ENCODE measurements at regions not wholly inside any gene's neighbourhood (a gene's known extent, or its start where the extent isn't known, plus 50 kb on each side); places are given as distances from the start of the nearest gene placed in this dataset.

GRCh38 chr18:45156946-45157345 is 458.3 kb upstream of the SLC14A2 start:
- no peak overlapping the region for H3K9ac ChIP-seq (ENCODE audit: control insufficient read depth, extremely low read depth, insufficient read depth, low read length)
- TF ChIP-seq CTCF (optimal IDR thresholded peaks at IDR 0.05 in 1 of 3, IDR thresholded peaks at IDR 0.05 in 1 of 3, conservative IDR thresholded peaks at IDR 0.05 in 1 of 3; ENCODE audit: extremely low read depth in 1 of 3, insufficient read depth in 2 of 3, low read length in 3 of 3), result no peak
- no peaks in the 10 kb centered on the region for H3K9me3 ChIP-seq (ENCODE audit: control insufficient read depth, low read depth, low read length)
- no peaks in the 10 kb centered on the region for H3K27me3 ChIP-seq (ENCODE audit: control insufficient read depth, extremely low read depth, insufficient read depth, low read length)
- no peak overlapping the region for H3K27ac ChIP-seq (ENCODE audit: control insufficient read depth, insufficient read depth, low read length)
- no peak overlapping the region for H3K4me2 ChIP-seq (ENCODE audit: control insufficient read depth, extremely low read depth, insufficient read depth, low read depth, low read length)
- H3K4me3 ChIP-seq (ENCODE audit: control insufficient read depth in 2 of 3, extremely low read depth in 1 of 3, insufficient read depth in 2 of 3, low read depth in 1 of 3, low read length in 3 of 3), result no peak overlapping the region
- H3K36me3 ChIP-seq (ENCODE audit: control insufficient read depth in 2 of 2, extremely low read depth in 1 of 2, insufficient read depth in 2 of 2, low read length in 2 of 2), result no peaks in the 10 kb centered on the region
- H3K4me1 ChIP-seq (ENCODE audit: control insufficient read depth, extremely low read depth, insufficient read depth, low read length), result no peaks in the 10 kb centered on the region
- no peaks in the 10 kb centered on the region for H4K20me1 ChIP-seq (ENCODE audit: control insufficient read depth, extremely low read depth, insufficient read depth, low read length)
- FAIRE-seq (no peak), DNase-seq (ENCODE audit: low read depth, low spot score) (no peak)
- dilution Hi-C loops (cut with MboI; ENCODE audit: extremely low pct_ligation_motif_present, low sequenced_read_pairs), result no loop called here
- H3K9me1 ChIP-seq (ENCODE audit: control insufficient read depth, extremely low read depth, insufficient read depth, low read length), result no peaks in the 10 kb centered on the region
- no peak overlapping the region for H2AFZ ChIP-seq (ENCODE audit: control insufficient read depth, low read length)
- H3K79me2 ChIP-seq (ENCODE audit: control insufficient read depth, insufficient read depth, low read length), result no peaks in the 10 kb centered on the region

GRCh38 chr18:45157576-45157975 is 457.7 kb upstream of the SLC14A2 start:
- H3K9me1 ChIP-seq (ENCODE audit: control insufficient read depth, extremely low read depth, insufficient read depth, low read length), result no peaks in the 10 kb centered on the region
- no peak overlapping the region for H3K9ac ChIP-seq (ENCODE audit: control insufficient read depth, extremely low read depth, insufficient read depth, low read length)
- no peaks in the 10 kb centered on the region for H3K79me2 ChIP-seq (ENCODE audit: control insufficient read depth, insufficient read depth, low read length)
- FAIRE-seq (no peak), DNase-seq (ENCODE audit: low read depth, low spot score) (no peak)
- H3K9me3 ChIP-seq (ENCODE audit: control insufficient read depth, low read depth, low read length), result no peaks in the 10 kb centered on the region
- H4K20me1 ChIP-seq (ENCODE audit: control insufficient read depth, extremely low read depth, insufficient read depth, low read length), result no peaks in the 10 kb centered on the region
- no peak overlapping the region for H2AFZ ChIP-seq (ENCODE audit: control insufficient read depth, low read length)
- no peaks in the 10 kb centered on the region for H3K36me3 ChIP-seq (ENCODE audit: control insufficient read depth in 2 of 2, extremely low read depth in 1 of 2, insufficient read depth in 2 of 2, low read length in 2 of 2)
- no peak overlapping the region for H3K4me3 ChIP-seq (ENCODE audit: control insufficient read depth in 2 of 3, extremely low read depth in 1 of 3, insufficient read depth in 2 of 3, low read depth in 1 of 3, low read length in 3 of 3)
- H3K4me2 ChIP-seq (ENCODE audit: control insufficient read depth, extremely low read depth, insufficient read depth, low read depth, low read length), result no peak overlapping the region
- dilution Hi-C loops (cut with MboI; ENCODE audit: extremely low pct_ligation_motif_present, low sequenced_read_pairs), result no loop called here
- no peaks in the 10 kb centered on the region for H3K4me1 ChIP-seq (ENCODE audit: control insufficient read depth, extremely low read depth, insufficient read depth, low read length)
- TF ChIP-seq EZH2 (IDR thresholded peaks at IDR 0.05; ENCODE audit: low read length) (no peak), CTCF (optimal IDR thresholded peaks at IDR 0.05 in 1 of 3, IDR thresholded peaks at IDR 0.05 in 1 of 3, conservative IDR thresholded peaks at IDR 0.05 in 1 of 3; ENCODE audit: extremely low read depth in 1 of 3, insufficient read depth in 2 of 3, low read length in 3 of 3) (no peak)
- H3K27ac ChIP-seq (ENCODE audit: control insufficient read depth, insufficient read depth, low read length), result no peak overlapping the region
- no peaks in the 10 kb centered on the region for H3K27me3 ChIP-seq (ENCODE audit: control insufficient read depth, extremely low read depth, insufficient read depth, low read length)
